ENCODE measurements at regions not wholly inside any gene's neighbourhood (a gene's known extent, or its start where the extent isn't known, plus 50 kb on each side); places are given as distances from the start of the nearest gene placed in this dataset.

DNA sequence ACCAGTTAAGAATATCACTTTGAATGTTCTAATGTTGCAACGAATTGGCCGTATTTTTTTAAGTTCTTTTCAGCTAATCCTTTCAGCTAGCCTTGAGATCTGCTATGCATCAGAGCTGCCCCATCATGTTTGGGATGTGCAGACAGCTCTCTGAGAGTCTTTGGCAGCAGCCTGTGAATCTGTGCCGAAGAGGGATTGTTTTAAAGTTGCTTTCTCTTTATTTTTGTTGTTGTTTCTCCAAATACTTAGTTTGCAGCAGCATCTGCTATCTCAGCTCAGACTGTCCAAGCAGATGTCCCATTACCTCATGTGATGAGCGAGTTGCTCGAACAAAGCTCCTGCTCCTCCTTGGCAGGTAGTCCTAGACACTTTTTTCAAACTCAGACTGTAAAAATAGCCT lies 1002.5 kb upstream of the INTU start:
- Histone ChIP-seq H3K4me3 (peak overlapping the region; percentile 33; the same call in 1 of the 2 replicates), H3K27me3 (replicated peaks; ENCODE audit: insufficient read depth) (no peaks in the 10 kb centered on the region), H3K36me3 (ENCODE audit: low read depth) (no peaks in the 10 kb centered on the region), H4K20me1 (ENCODE audit: insufficient read depth) (no peaks in the 10 kb centered on the region), H3K4me1 (ENCODE audit: insufficient read depth) (peaks cover 6% of the 10 kb centered on the region; the same call in 1 of the 2 replicates), H3K9me3 (ENCODE audit: low read depth) (no peaks in the 10 kb centered on the region), H3K9me2 (ENCODE audit: insufficient read depth) (no peaks in the 10 kb centered on the region), H2AFZ (peak overlapping the region; percentile 83), H3K79me2 (ENCODE audit: insufficient read depth) (no peaks in the 10 kb centered on the region), H3K9ac (no peak overlapping the region), H3K27ac (no peak overlapping the region), H3F3A (ENCODE audit: insufficient read depth) (no peaks in the 10 kb centered on the region), H3K4me2 (ENCODE audit: unreplicated experiment) (peak overlapping the region; percentile 64)
- DNase-seq: peak; percentile 36
- no peak for TF ChIP-seq EZH2 (IDR thresholded peaks at IDR 0.05; ENCODE audit: insufficient read depth, poor library complexity, severe bottlenecking)
- no peak for TF ChIP-seq EZH2phosphoT487 (IDR thresholded peaks at IDR 0.05; ENCODE audit: insufficient read depth, low read depth)
- in situ Hi-C loops (cut with MboI): no loop called here
- WGBS, 2 experiments (ENCODE audit: low coverage in 1 of 2, low lambda C conversion rate in 2 of 2, missing lambda C conversion rate in 2 of 2): 20 to 22% methylated on average over 5 of the region's 5 CpGs

DNA sequence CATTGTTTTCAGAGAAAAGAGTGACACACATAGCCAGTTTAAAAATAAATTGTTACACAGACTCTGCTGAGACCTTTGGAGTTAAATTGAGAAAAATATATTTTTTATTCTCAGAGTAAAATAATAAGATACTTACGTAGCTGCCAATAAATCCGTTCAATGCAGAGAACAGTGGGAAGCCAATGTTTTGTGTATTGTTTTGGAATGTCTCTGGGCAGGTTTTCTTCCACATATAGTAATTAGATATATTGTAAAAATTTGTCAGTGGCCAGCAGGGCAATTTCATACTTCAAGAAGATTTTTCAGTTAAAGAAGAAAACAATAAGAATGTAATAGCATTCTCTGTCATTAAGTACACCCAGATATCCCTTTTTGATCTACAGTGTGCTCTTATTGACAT lies 999.5 kb upstream of the INTU start:
- H2AFZ ChIP-seq: no peak overlapping the region
- no peaks in the 10 kb centered on the region for H3F3A ChIP-seq (ENCODE audit: insufficient read depth)
- H3K9ac ChIP-seq: no peak overlapping the region
- no peak overlapping the region for H3K4me2 ChIP-seq (ENCODE audit: unreplicated experiment)
- in situ Hi-C loops (cut with MboI): no loop called here
- H3K36me3 ChIP-seq (ENCODE audit: low read depth): no peaks in the 10 kb centered on the region
- no peak for DNase-seq
- H3K27me3 ChIP-seq (replicated peaks; ENCODE audit: insufficient read depth): no peaks in the 10 kb centered on the region
- H3K4me3 ChIP-seq: no peak overlapping the region
- no peaks in the 10 kb centered on the region for H3K9me3 ChIP-seq (ENCODE audit: low read depth)
- peaks cover 6% of the 10 kb centered on the region; the same call in 1 of the 2 replicates for H3K4me1 ChIP-seq (ENCODE audit: insufficient read depth)
- WGBS, 2 experiments (ENCODE audit: low coverage in 1 of 2, low lambda C conversion rate in 2 of 2, missing lambda C conversion rate in 2 of 2): 83 to 86% methylated on average over 2 of the region's 2 CpGs
- no peaks in the 10 kb centered on the region for H3K9me2 ChIP-seq (ENCODE audit: insufficient read depth)
- H4K20me1 ChIP-seq (ENCODE audit: insufficient read depth): no peaks in the 10 kb centered on the region
- H3K27ac ChIP-seq: no peak overlapping the region
- no peaks in the 10 kb centered on the region for H3K79me2 ChIP-seq (ENCODE audit: insufficient read depth)
- no peak for TF ChIP-seq EZH2phosphoT487 (IDR thresholded peaks at IDR 0.05; ENCODE audit: insufficient read depth, low read depth)
- TF ChIP-seq EZH2 (IDR thresholded peaks at IDR 0.05; ENCODE audit: insufficient read depth, poor library complexity, severe bottlenecking): no peak

DNA sequence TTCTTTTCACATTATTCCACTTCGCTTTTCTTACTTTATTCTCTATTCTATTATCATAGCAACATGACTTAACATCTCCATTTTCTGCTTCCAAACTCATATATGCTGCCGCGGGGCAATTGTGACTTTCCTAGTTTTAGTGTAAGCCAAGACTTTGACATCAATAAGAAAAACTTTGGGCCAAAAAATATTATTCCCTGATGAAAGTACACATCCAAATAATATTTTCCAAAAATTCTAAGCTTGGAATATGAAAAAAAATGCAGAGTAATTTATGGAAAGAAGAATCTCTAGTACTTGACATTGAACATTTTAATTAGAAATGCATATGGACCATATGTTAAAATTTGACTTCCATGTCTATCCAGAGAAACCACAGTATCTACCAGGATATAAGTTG lies 995.1 kb upstream of the INTU start:
- H2AFZ ChIP-seq: no peak overlapping the region
- H3K4me2 ChIP-seq (ENCODE audit: unreplicated experiment): no peak overlapping the region
- H3K4me1 ChIP-seq (ENCODE audit: insufficient read depth): no peaks in the 10 kb centered on the region
- no peaks in the 10 kb centered on the region for H3K27me3 ChIP-seq (replicated peaks; ENCODE audit: insufficient read depth)
- H3K9ac ChIP-seq: no peak overlapping the region
- H4K20me1 ChIP-seq (ENCODE audit: insufficient read depth): no peaks in the 10 kb centered on the region
- no peak for TF ChIP-seq EZH2phosphoT487 (IDR thresholded peaks at IDR 0.05; ENCODE audit: insufficient read depth, low read depth)
- no peak for TF ChIP-seq EZH2 (IDR thresholded peaks at IDR 0.05; ENCODE audit: insufficient read depth, poor library complexity, severe bottlenecking)
- no peak overlapping the region for H3K4me3 ChIP-seq
- no peaks in the 10 kb centered on the region for H3K36me3 ChIP-seq (ENCODE audit: low read depth)
- 59 to 61% methylated on average over 3 of the region's 3 CpGs for WGBS, 2 experiments (ENCODE audit: low coverage in 1 of 2, low lambda C conversion rate in 2 of 2, missing lambda C conversion rate in 2 of 2)
- in situ Hi-C loops (cut with MboI): no loop called here
- no peaks in the 10 kb centered on the region for H3K79me2 ChIP-seq (ENCODE audit: insufficient read depth)
- H3K27ac ChIP-seq: no peak overlapping the region
- H3F3A ChIP-seq (ENCODE audit: insufficient read depth): no peaks in the 10 kb centered on the region
- H3K9me2 ChIP-seq (ENCODE audit: insufficient read depth): no peaks in the 10 kb centered on the region
- no peaks in the 10 kb centered on the region for H3K9me3 ChIP-seq (ENCODE audit: low read depth)
- no peak for DNase-seq

DNA sequence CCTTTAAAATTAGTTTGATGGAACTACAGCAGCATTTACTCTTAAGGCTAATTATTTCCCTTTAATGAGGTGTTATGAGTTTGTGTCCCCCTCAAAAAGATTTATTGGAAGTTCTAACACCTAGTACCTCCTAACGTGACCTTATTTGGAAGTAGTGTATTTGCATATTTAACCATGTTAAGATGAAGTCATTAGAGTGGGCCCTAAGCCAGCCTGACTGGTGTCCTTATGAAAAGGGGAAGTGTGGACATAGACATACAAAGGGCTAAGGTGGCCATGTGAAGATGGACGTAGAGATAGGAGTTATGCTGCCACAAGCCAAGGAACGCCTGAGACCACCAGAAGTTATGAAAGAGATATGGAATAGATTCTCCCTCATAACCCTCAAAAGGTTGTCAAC lies 985.4 kb upstream of the INTU start:
- H3K27ac ChIP-seq: no peak overlapping the region
- H3K36me3 ChIP-seq (ENCODE audit: low read depth): no peaks in the 10 kb centered on the region
- H3K4me3 ChIP-seq: no peak overlapping the region
- no peaks in the 10 kb centered on the region for H3K9me2 ChIP-seq (ENCODE audit: insufficient read depth)
- no peak overlapping the region for H2AFZ ChIP-seq
- no peak overlapping the region for H3K9ac ChIP-seq
- WGBS, 2 experiments (ENCODE audit: low coverage in 1 of 2, low lambda C conversion rate in 2 of 2, missing lambda C conversion rate in 2 of 2): 57 to 73% methylated on average over 3 of the region's 3 CpGs
- no peaks in the 10 kb centered on the region for H3K9me3 ChIP-seq (ENCODE audit: low read depth)
- TF ChIP-seq EZH2 (IDR thresholded peaks at IDR 0.05; ENCODE audit: insufficient read depth, poor library complexity, severe bottlenecking) (no peak), EZH2phosphoT487 (IDR thresholded peaks at IDR 0.05; ENCODE audit: insufficient read depth, low read depth) (no peak)
- H3K4me1 ChIP-seq (ENCODE audit: insufficient read depth): no peaks in the 10 kb centered on the region
- no peak for DNase-seq
- H3F3A ChIP-seq (ENCODE audit: insufficient read depth): no peaks in the 10 kb centered on the region
- in situ Hi-C loops (cut with MboI): no loop called here
- H3K4me2 ChIP-seq (ENCODE audit: unreplicated experiment): no peak overlapping the region
- H3K79me2 ChIP-seq (ENCODE audit: insufficient read depth): no peaks in the 10 kb centered on the region
- H3K27me3 ChIP-seq (replicated peaks; ENCODE audit: insufficient read depth): no peaks in the 10 kb centered on the region
- no peaks in the 10 kb centered on the region for H4K20me1 ChIP-seq (ENCODE audit: insufficient read depth)

All from GM23248 (cell line).